Upper lobe of right lung (tissue), 1 donor: ENCODE measurements at regions not wholly inside any gene's neighbourhood (a gene's known extent, or its start where the extent isn't known, plus 50 kb on each side); places are given as distances from the start of the nearest gene placed in this dataset.
A peak's percentile ranks its signal among the peaks of the same experiment; 100 is the strongest.

ENCODE experiments used
- ATAC-seq: fragments of 200-7000 bp; cut with Tn5 transposase; one replicate; pipeline ENCODE4 v1.9.1; 2020; ENCODE audit warnings: mild to moderate bottlenecking, moderate library complexity
- DNase-seq: peaks from one replicate; pipeline ENCODE4 v3.0.0-alpha.2; 2020
- H3K27ac ChIP-seq: fragments of 200-600 bp; one replicate; pipeline ENCODE4 v1.8.0; 2022
- H3K27me3 ChIP-seq: fragments of 200-600 bp; one replicate; pipeline ENCODE4 v1.8.0; 2022; ENCODE audit warnings: mild to moderate bottlenecking
- H3K36me3 ChIP-seq: fragments of 200-600 bp; one replicate; pipeline ENCODE4 v1.8.0; 2022
- H3K4me1 ChIP-seq: fragments of 200-600 bp; one replicate; pipeline ENCODE4 v1.8.0; 2022
- H3K4me3 ChIP-seq: fragments of 200-600 bp; one replicate; pipeline ENCODE4 v1.8.0; 2022; ENCODE audit warnings: mild to moderate bottlenecking
- H3K9me3 ChIP-seq: fragments of 200-600 bp; one replicate; pipeline ENCODE4 v1.8.0; 2022
- intact Hi-C: fragments of 100-400 bp; cut with DNase I; formaldehyde crosslinking; loops from one replicate; pipeline ENCODE4 v1.11.0; 2022
- TF ChIP-seq, protein P1 (sequence below): fragments of 200-600 bp; IDR thresholded peaks from one replicate; pipeline ENCODE4 v1.8.0; 2022; ENCODE audit warnings: antibody characterized with exemption
- donor health status: DM: no; HTN: yes; CAD: no; lungs with severe emphysema.

DNA sequence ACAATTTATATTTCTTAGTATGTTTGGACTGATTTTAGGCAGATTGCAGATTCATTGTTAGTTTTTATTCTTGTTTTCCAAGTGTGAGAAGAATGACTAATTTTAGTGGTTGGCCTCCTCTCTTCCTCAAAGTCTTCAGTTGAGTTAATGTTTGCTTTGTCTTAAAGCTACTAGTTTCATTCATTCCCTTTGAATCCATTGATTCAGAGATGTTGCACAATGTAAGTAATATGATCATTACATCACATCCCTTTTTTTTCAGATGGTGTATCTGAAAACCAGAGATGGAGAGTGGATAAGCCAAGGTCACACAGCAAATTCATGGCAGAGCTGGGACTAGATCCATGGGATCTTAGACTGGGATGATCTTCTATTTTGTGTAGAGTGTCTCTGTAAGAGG is 577.5 kb downstream of the BCL11B start:
- TF ChIP-seq, protein P1, sequence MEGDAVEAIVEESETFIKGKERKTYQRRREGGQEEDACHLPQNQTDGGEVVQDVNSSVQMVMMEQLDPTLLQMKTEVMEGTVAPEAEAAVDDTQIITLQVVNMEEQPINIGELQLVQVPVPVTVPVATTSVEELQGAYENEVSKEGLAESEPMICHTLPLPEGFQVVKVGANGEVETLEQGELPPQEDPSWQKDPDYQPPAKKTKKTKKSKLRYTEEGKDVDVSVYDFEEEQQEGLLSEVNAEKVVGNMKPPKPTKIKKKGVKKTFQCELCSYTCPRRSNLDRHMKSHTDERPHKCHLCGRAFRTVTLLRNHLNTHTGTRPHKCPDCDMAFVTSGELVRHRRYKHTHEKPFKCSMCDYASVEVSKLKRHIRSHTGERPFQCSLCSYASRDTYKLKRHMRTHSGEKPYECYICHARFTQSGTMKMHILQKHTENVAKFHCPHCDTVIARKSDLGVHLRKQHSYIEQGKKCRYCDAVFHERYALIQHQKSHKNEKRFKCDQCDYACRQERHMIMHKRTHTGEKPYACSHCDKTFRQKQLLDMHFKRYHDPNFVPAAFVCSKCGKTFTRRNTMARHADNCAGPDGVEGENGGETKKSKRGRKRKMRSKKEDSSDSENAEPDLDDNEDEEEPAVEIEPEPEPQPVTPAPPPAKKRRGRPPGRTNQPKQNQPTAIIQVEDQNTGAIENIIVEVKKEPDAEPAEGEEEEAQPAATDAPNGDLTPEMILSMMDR: no peak
- intact Hi-C loops: no loop called here
- Histone ChIP-seq H3K27me3 (no peaks in the 10 kb centered on the region), H3K36me3 (no peaks in the 10 kb centered on the region), H3K4me1 (no peaks in the 10 kb centered on the region), H3K27ac (no peak overlapping the region), H3K9me3 (no peaks in the 10 kb centered on the region), H3K4me3 (no peak overlapping the region)
- ATAC-seq (no peak), DNase-seq (no peak)

DNA sequence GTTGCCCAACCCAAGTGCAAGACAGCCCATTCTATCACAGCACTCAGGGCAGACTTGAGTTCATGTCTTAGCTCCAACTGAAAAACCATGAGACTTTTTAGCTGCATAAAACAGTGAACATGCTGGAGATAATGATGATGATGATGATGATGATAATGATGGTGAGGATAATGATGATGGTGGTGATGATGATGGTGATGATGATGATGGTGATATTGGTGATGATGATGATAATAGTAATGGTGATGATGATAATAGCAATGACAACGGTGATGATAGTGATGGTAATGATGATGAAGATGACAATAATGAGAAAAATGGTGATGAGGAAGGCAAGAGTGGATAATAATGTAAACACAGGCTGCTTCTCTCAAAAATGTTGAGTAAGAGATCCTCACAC is 576.2 kb downstream of the BCL11B start:
- TF ChIP-seq, protein P1: no peak
- intact Hi-C loops: no loop called here
- Histone ChIP-seq H3K9me3 (no peaks in the 10 kb centered on the region), H3K4me3 (no peak overlapping the region), H3K27me3 (no peaks in the 10 kb centered on the region), H3K27ac (no peak overlapping the region), H3K36me3 (no peaks in the 10 kb centered on the region), H3K4me1 (no peaks in the 10 kb centered on the region)
- ATAC-seq: no peak
- DNase-seq: no peak

DNA sequence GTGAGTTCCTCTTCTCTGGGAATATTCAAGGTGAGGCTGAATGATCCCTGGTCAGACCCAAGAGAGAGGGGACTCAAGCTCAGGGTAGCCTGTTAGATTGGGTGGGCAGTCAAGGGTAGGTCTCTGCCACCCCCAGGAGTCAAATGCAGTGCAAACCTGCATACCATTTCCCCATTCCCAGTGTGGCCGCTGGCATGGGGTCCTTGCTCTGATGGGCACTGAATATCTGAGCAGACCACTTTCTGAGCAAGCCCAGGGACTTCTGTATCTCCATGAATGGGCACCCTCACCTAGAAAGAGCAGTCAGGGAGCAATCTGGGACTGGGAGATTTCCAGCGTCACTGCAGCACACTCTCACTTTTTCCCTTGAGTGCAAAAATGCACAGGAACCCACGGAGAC is 573.7 kb downstream of the BCL11B start:
- Histone ChIP-seq H3K36me3 (no peaks in the 10 kb centered on the region), H3K9me3 (no peaks in the 10 kb centered on the region), H3K4me1 (no peaks in the 10 kb centered on the region), H3K4me3 (no peak overlapping the region), H3K27ac (no peak overlapping the region), H3K27me3 (no peaks in the 10 kb centered on the region)
- TF ChIP-seq, protein P1: no peak
- intact Hi-C loops: no loop called here
- ATAC-seq (no peak), DNase-seq (no peak)

DNA sequence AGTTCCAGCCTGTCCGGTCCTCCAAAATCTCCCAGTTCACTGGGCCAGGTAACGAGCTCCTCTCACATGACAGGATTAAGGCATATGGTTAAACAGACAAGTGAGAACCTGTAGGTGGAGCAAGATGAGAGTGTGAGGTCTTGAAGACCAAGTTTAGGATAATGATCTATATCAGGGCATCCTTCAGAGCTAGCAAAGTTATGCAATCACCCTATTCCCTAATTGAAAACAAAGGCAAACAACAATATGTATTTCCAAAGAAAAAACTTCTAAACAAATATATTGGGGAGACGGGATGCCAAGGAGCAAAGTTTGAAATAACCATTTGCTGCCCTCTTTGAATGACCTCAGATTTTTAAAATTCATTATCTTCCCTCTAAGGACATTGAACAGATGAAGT is 571.2 kb downstream of the BCL11B start:
- ATAC-seq (no peak), DNase-seq (no peak)
- TF ChIP-seq, protein P1: no peak
- no peaks in the 10 kb centered on the region for H3K36me3 ChIP-seq
- H3K27ac ChIP-seq: no peak overlapping the region
- intact Hi-C loops: no loop called here
- H3K27me3 ChIP-seq: no peaks in the 10 kb centered on the region
- H3K4me1 ChIP-seq: no peaks in the 10 kb centered on the region
- no peaks in the 10 kb centered on the region for H3K9me3 ChIP-seq
- H3K4me3 ChIP-seq: no peak overlapping the region

DNA sequence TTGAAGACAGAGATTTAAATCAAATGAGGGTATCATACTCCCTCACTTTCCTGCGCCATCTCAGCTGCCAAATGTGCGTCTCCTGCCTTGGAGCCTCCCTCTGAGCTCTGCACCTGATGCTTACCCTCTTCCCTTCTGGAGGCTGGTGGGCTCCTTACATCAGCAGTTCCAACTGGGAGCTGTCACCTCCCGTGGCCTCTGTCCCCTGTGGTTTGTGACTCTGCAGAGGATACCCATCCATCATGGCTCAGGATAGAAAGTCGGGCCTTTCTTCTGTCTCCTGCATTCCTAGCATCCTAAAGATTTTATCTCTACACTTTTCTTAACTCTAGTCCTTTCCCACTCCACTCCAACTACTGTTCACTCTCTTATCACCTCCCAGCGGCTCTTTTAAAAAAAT is 570.6 kb downstream of the BCL11B start:
- TF ChIP-seq, protein P1: no peak
- intact Hi-C loops: no loop called here
- H3K9me3 ChIP-seq: no peaks in the 10 kb centered on the region
- no peaks in the 10 kb centered on the region for H3K27me3 ChIP-seq
- H3K36me3 ChIP-seq: no peaks in the 10 kb centered on the region
- H3K4me1 ChIP-seq: no peaks in the 10 kb centered on the region
- no peak for ATAC-seq
- H3K27ac ChIP-seq: no peak overlapping the region
- no peak for DNase-seq
- H3K4me3 ChIP-seq: no peak overlapping the region

DNA sequence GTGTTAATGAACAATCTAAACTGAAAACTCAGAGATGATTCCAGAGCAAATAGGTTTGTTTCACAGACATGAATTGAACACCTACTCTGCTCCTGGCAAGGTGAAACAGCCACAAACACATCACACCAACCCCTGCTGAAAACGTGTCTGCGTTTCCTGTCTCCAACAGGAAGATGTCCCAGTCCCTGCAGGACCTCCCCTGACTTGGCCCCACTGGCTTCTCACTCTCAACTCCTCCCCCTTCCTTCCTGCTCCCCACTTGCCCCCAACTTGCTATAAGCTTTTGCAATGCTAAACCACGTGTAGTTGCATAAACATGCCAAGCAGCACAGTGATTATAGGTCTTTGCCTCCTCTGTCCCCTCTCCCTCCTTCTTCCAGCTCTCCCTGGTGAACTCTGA is 567.6 kb downstream of the BCL11B start:
- TF ChIP-seq, protein P1: no peak
- intact Hi-C loops: no loop called here
- H3K4me3 ChIP-seq: no peak overlapping the region
- no peaks in the 10 kb centered on the region for H3K9me3 ChIP-seq
- H3K4me1 ChIP-seq: no peaks in the 10 kb centered on the region
- no peak overlapping the region for H3K27ac ChIP-seq
- ATAC-seq (peak; percentile 39), DNase-seq (no peak)
- H3K27me3 ChIP-seq: no peaks in the 10 kb centered on the region
- H3K36me3 ChIP-seq: no peaks in the 10 kb centered on the region
